HCT116 (cell line): ENCODE measurements at regions not wholly inside any gene's neighbourhood (a gene's known extent, or its start where the extent isn't known, plus 50 kb on each side); places are given as distances from the start of the nearest gene placed in this dataset.

ENCODE experiments used
- ATAC-seq: fragments of 200-7000 bp; cut with Tn5 transposase; 2 replicates; pipeline ENCODE4 v1.9.1; 2020; ENCODE audit warnings: mild to moderate bottlenecking, moderate library complexity
- BruUV-seq: library from RNA; stranded (reverse); fragments of 400-500 nt; replicated peaks from 2 replicates; lab custom pipeline; 2021; lab: Mats Ljungman, UMichigan
- CTCF ChIA-PET: fragments of 300-600 bp; sonication (Branson Sonifier 250); formaldehyde crosslinking; loops from one replicate; lab custom pipeline; 2021; ENCODE audit warnings: antibody characterized with exemption; lab: Charles Lee
- POLR2A ChIA-PET: fragments of 300-600, 350-600 bp; sonication (Branson Sonifier 250); formaldehyde crosslinking; loops from one replicate; lab custom pipeline; 2021; ENCODE audit warnings: antibody characterized with exemption; lab: Charles Lee
- RAD21 ChIA-PET, 2 experiments: fragments of 300-600 bp; sonication (Branson Sonifier 250); formaldehyde crosslinking; loops; one replicate each; lab custom pipeline; 2023; ENCODE audit warnings: low total read pairs in 2 of 2; ENCODE audit not compliant: uncharacterized antibody in 2 of 2, unreplicated experiment in 2 of 2, low non-redundant PET in 1 of 2; lab: Charles Lee
- DNase-seq: peaks from one replicate; pipeline ENCODE4 v3.0.0-alpha.2; 2010; ENCODE audit warnings: low read depth, low spot score
- H2AFZ ChIP-seq: fragments of 200-600 bp; shearing (Covaris generic), sonication (generic); 2 replicates; pipeline ENCODE4 v1.6.1; 2017; ENCODE audit warnings: low read depth, mixed run types, mixed read lengths, antibody characterized with exemption, low read length; ENCODE audit not compliant: poor library complexity, severe bottlenecking
- H3K27ac ChIP-seq: 2 replicates; pipeline ENCODE4 v1.5.1; 2012; ENCODE audit warnings: low read depth, low read length
- H3K27me3 ChIP-seq: fragments of 200-600 bp; sonication (generic); 2 replicates; pipeline ENCODE4 v1.6.1; 2016; ENCODE audit warnings: mixed run types, low read length, mixed read lengths; ENCODE audit not compliant: insufficient read depth
- H3K36me3 ChIP-seq, 2 experiments: fragments of 200-500 bp in 1 of 2; fragments of 200-600 bp in 1 of 2; sonication (Bioruptor generic) in 1 of 2; sonication (generic) in 1 of 2; 2 replicates each; pipeline versions ENCODE4 v1.5.1 to v1.6.1; 2014 to 2016; ENCODE audit warnings: low read length in 2 of 2, inconsistent platforms in 1 of 2, mixed read lengths in 1 of 2, mixed run types in 1 of 2; ENCODE audit not compliant: insufficient read depth in 2 of 2, control insufficient read depth in 1 of 2
- H3K4me1 ChIP-seq, 2 experiments: fragments of 200-600 bp in 1 of 2; sonication (generic) in 1 of 2; 2 replicates each; pipeline versions ENCODE4 v1.5.1 to v1.6.1; 2012 to 2017; ENCODE audit warnings: low read length in 2 of 2, inconsistent platforms in 1 of 2, mild to moderate bottlenecking in 1 of 2, mixed read lengths in 1 of 2, mixed run types in 1 of 2, moderate library complexity in 1 of 2; ENCODE audit not compliant: insufficient read depth in 2 of 2, control insufficient read depth in 1 of 2
- H3K4me2 ChIP-seq: fragments of 200-600 bp; sonication (generic); 2 replicates; pipeline ENCODE4 v1.6.1; 2017; ENCODE audit warnings: mixed run types, low read length, mixed read lengths
- H3K4me3 ChIP-seq, 2 experiments: fragments of 200-600 bp in 1 of 2; sonication (generic) in 1 of 2; replicated peaks in 1 of 2; 2 replicates each; pipeline ENCODE4 v1.5.1; 2011 to 2016; ENCODE audit warnings: low read length in 2 of 2, control low read depth in 1 of 2, low read depth in 1 of 2, mild to moderate bottlenecking in 1 of 2, mixed read lengths in 1 of 2, mixed run types in 1 of 2
- H3K79me2 ChIP-seq: fragments of 200-600 bp; sonication (generic); 2 replicates; pipeline ENCODE4 v1.6.1; 2017; ENCODE audit warnings: mild to moderate bottlenecking, mixed run types, low read length, moderate library complexity, mixed read lengths; ENCODE audit not compliant: insufficient read depth
- H3K9ac ChIP-seq: fragments of 200-600 bp; sonication (generic); 2 replicates; pipeline ENCODE4 v1.6.1; 2016; ENCODE audit warnings: low read length, mixed read lengths
- H3K9me2 ChIP-seq: fragments of 200-600 bp; sonication (generic), shearing (Covaris generic); 2 replicates; pipeline ENCODE4 v1.6.1; 2017; ENCODE audit warnings: mixed run types, mild to moderate bottlenecking, moderate library complexity; ENCODE audit not compliant: insufficient read depth
- H3K9me3 ChIP-seq, 2 experiments: fragments of 200-500 bp in 1 of 2; fragments of 200-600 bp in 1 of 2; sonication (Bioruptor generic) in 1 of 2; sonication (generic) in 1 of 2; 2 replicates each; pipeline ENCODE4 v1.6.1; 2014 to 2017; ENCODE audit warnings: low read length in 2 of 2, mixed read lengths in 2 of 2, inconsistent platforms in 1 of 2, low read depth in 1 of 2, mild to moderate bottlenecking in 1 of 2, mixed run types in 1 of 2, moderate library complexity in 1 of 2; ENCODE audit not compliant: control insufficient read depth in 1 of 2, insufficient read depth in 1 of 2
- H4K20me1 ChIP-seq: fragments of 200-600 bp; sonication (generic), shearing (Covaris generic); 2 replicates; pipeline ENCODE4 v1.6.1; 2017; ENCODE audit warnings: mixed run types, mild to moderate bottlenecking, moderate library complexity; ENCODE audit not compliant: insufficient read depth
- ATF3 ChIP-seq: IDR thresholded peaks from 2 replicates; pipeline ENCODE4 v1.6.1; 2012
- CEBPB ChIP-seq: IDR thresholded peaks from 2 replicates; pipeline ENCODE4 v1.6.1; 2012; ENCODE audit warnings: low read depth
- CTCF ChIP-seq, 3 experiments: fragments of 200-600 bp in 1 of 3; sonication (generic) in 1 of 3; IDR thresholded peaks in 2 of 3; conservative IDR thresholded peaks in 1 of 3; 2 replicates each; pipeline ENCODE4 v1.5.1; 2012 to 2017; ENCODE audit warnings: low read depth in 2 of 3, low read length in 2 of 3, antibody characterized with exemption in 1 of 3, borderline replicate concordance in 1 of 3, control low read depth in 1 of 3, mild to moderate bottlenecking in 1 of 3, mixed read lengths in 1 of 3, mixed run types in 1 of 3, moderate library complexity in 1 of 3; ENCODE audit not compliant: insufficient read depth in 1 of 3
- EGR1 ChIP-seq: IDR thresholded peaks from 2 replicates; pipeline ENCODE4 v1.6.1; 2012; ENCODE audit warnings: low read depth
- ELF1 ChIP-seq: IDR thresholded peaks from 2 replicates; pipeline ENCODE4 v1.6.1; 2012; ENCODE audit warnings: low read depth, borderline replicate concordance
- EZH2phosphoT487 ChIP-seq: fragments of 200-600 bp; IDR thresholded peaks from 2 replicates; pipeline ENCODE4 v1.6.1; 2018; ENCODE audit warnings: antibody characterized with exemption, borderline replicate concordance
- FOSL1 ChIP-seq: IDR thresholded peaks from 2 replicates; pipeline ENCODE4 v1.6.1; 2012; ENCODE audit warnings: low read depth
- JUND ChIP-seq: IDR thresholded peaks from 2 replicates; pipeline ENCODE4 v1.6.1; 2012
- MAX ChIP-seq: IDR thresholded peaks from 2 replicates; pipeline ENCODE4 v1.6.1; 2012
- SP1 ChIP-seq: IDR thresholded peaks from 2 replicates; pipeline ENCODE4 v1.6.1; 2012; ENCODE audit warnings: low read depth
- SRF ChIP-seq: IDR thresholded peaks from 2 replicates; pipeline ENCODE4 v1.6.1; 2012; ENCODE audit warnings: low read depth
- TCF7L2 ChIP-seq: IDR thresholded peaks from 2 replicates; pipeline ENCODE4 v1.7.0; 2011; ENCODE audit warnings: borderline replicate concordance, inconsistent platforms; ENCODE audit not compliant: insufficient read depth, insufficient read length; ENCODE audit errors: extremely low read depth
- YY1 ChIP-seq: IDR thresholded peaks from 2 replicates; pipeline ENCODE4 v1.6.1; 2011; ENCODE audit warnings: low read length, low read depth, moderate library complexity, mild to moderate bottlenecking; ENCODE audit not compliant: insufficient replicate concordance; ENCODE audit errors: extremely low read depth
- ZBTB33 ChIP-seq: IDR thresholded peaks from 2 replicates; pipeline ENCODE4 v1.6.1; 2011; ENCODE audit warnings: mild to moderate bottlenecking, low read length, moderate library complexity; ENCODE audit not compliant: insufficient replicate concordance; ENCODE audit errors: extremely low read depth
- ZFX ChIP-seq: fragments of 450-650 bp; IDR thresholded peaks from 2 replicates; pipeline ENCODE4 v1.6.1; 2017
- ZNF274 ChIP-seq: fragments of 200-500 bp; sonication (Bioruptor generic); IDR thresholded peaks from 2 replicates; pipeline ENCODE4 v1.6.1; 2014; ENCODE audit warnings: mild to moderate bottlenecking, low read depth, low read length, inconsistent platforms
- intact Hi-C: fragments of 100-400 bp; cut with micrococcal nuclease; formaldehyde crosslinking; loops from 2 replicates; pipeline ENCODE4 v1.10.0; 2022

- CTCF ChIA-PET = no interaction called here
- ATAC-seq (peak; percentile 75), DNase-seq (no peak)
- intact Hi-C loops = no loop called here
- no TSS peak for BruUV-seq
- POLR2A ChIA-PET = no interaction called here
- Histone ChIP-seq H3K79me2 (no peaks in the 10 kb centered on the region), H3K36me3 (no peaks in the 10 kb centered on the region), H3K4me1 (no peaks in the 10 kb centered on the region), H3K9me2 (no peaks in the 10 kb centered on the region), H3K4me3 (no peak overlapping the region), H3K27ac (no peak overlapping the region), H3K9ac (no peak overlapping the region), H3K9me3 (no peaks in the 10 kb centered on the region), H3K4me2 (no peak overlapping the region), H3K27me3 (no peaks in the 10 kb centered on the region), H4K20me1 (no peaks in the 10 kb centered on the region), H2AFZ (no peak overlapping the region)
- RAD21 ChIA-PET = no interaction called here
- TF ChIP-seq EZH2phosphoT487 (no peak), JUND (no peak), CTCF (IDR thresholded peaks at IDR 0.05 in 2 of 3, conservative IDR thresholded peaks at IDR 0.05 in 1 of 3; ENCODE audit: borderline replicate concordance in 1 of 3, insufficient read depth in 1 of 3, low read depth in 2 of 3, low read length in 2 of 3) (peak in 2 of 3 experiments; percentile 34 to 37; a peak in 3 of 6 replicates), EGR1 (no peak), ELF1 (no peak)
Measured at GRCh38 chr1:217048104-217048707, 325.0 kb upstream of the ESRRG start.

GRCh38 chr1:217040711-217041455 is 317.7 kb upstream of the ESRRG start:
- Histone ChIP-seq H3K27ac (no peak overlapping the region), H3K4me2 (no peak overlapping the region), H3K4me1 (no peaks in the 10 kb centered on the region), H3K9me2 (no peaks in the 10 kb centered on the region), H3K27me3 (no peaks in the 10 kb centered on the region), H3K36me3 (no peaks in the 10 kb centered on the region), H3K9me3 (peaks cover 0 to 12% of the 10 kb centered on the region in 2 experiments; a peak in 1 of 4 replicates), H3K9ac (no peak overlapping the region), H4K20me1 (no peaks in the 10 kb centered on the region), H3K79me2 (no peaks in the 10 kb centered on the region), H2AFZ (no peak overlapping the region), H3K4me3 (no peak overlapping the region)
- CTCF ChIA-PET = no interaction called here
- POLR2A ChIA-PET = no interaction called here
- TF ChIP-seq ZBTB33 = no peak
- TF ChIP-seq YY1 = no peak
- no peak for TF ChIP-seq TCF7L2
- no peak for TF ChIP-seq ATF3
- TF ChIP-seq MAX = no peak
- no peak for TF ChIP-seq ZFX
- TF ChIP-seq FOSL1 = no peak
- TF ChIP-seq ZNF274 = no peak
- TF ChIP-seq CEBPB = no peak
- no peak for TF ChIP-seq JUND
- TF ChIP-seq ELF1 = no peak
- no peak for TF ChIP-seq SP1
- no peak for TF ChIP-seq SRF
- BruUV-seq = no TSS peak
- intact Hi-C loops = no loop called here
- RAD21 ChIA-PET = no interaction called here
- DNase-seq (no peak), ATAC-seq (no peak)
